ENCODE measurements at regions not wholly inside any gene's neighbourhood (a gene's known extent, or its start where the extent isn't known, plus 50 kb on each side); places are given as distances from the start of the nearest gene placed in this dataset.

- Mint-ChIP-seq H3K4me1 (no peaks in the 10 kb centered on the region), H3K27ac (no peak overlapping the region), H3K36me3 (no peaks in the 10 kb centered on the region), H3K4me3 (no peak overlapping the region), H3K9me3 (no peaks in the 10 kb centered on the region), H3K27me3 (peaks cover 14 to 15% of the 10 kb centered on the region in 2 donors)
- DNase-seq (no peak), ATAC-seq (replicated peaks) (no peak)
Observed at GRCh38 chr2:18445433-18446320, 114.8 kb downstream of the RDH14 start.

DNA sequence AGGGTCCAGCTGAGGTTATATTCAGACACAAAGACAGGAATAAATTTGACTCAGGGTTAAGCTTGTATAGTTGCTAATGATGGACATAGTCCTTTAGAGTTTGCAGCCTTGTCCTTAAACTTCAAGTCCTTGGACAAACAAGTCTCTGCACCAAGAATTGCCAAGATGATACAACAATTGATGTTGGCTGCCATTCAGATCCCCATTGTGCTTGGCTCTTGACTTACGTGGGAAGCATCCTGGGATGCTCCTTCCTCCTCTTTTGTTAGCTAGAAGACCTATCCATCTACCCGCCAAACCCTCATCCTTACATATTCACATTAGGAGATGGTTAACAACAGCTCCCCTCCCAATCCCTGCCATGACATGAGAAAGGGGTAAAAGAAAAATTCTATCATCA is 115.6 kb downstream of the RDH14 start:
- Mint-ChIP-seq H3K27me3 (peaks cover 14 to 15% of the 10 kb centered on the region in 2 donors), H3K4me3 (no peak overlapping the region), H3K9me3 (no peaks in the 10 kb centered on the region), H3K27ac (no peak overlapping the region), H3K4me1 (no peaks in the 10 kb centered on the region), H3K36me3 (no peaks in the 10 kb centered on the region)
- DNase-seq (no peak), ATAC-seq (replicated peaks) (no peak)

DNA sequence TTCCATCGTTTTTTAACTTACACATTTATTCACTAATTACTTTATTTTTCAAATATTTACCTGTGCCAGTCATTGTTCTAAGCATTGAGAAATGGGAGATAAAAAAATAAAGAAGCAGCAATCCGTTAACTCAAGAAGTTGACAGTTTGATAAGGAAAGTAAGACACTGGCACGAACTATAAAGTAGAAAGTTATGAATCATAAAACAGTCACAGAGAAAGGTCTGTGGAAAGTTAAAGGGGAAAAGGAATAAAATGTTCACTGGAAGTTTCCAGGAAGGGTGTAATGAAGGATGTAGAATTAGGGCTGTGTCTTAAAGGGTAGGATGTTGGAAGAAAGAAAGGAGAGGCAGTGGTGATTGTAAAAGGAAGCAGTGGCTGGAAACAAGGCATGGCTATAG is 118.9 kb downstream of the RDH14 start:
- Mint-ChIP-seq H3K4me1 (no peaks in the 10 kb centered on the region), H3K4me3 (no peak overlapping the region), H3K27ac (no peak overlapping the region), H3K36me3 (no peaks in the 10 kb centered on the region), H3K27me3 (peaks cover 13 to 21% of the 10 kb centered on the region in 2 donors), H3K9me3 (no peaks in the 10 kb centered on the region)
- no peak for ATAC-seq (replicated peaks)
- DNase-seq: no peak

GRCh38 chr2:18440777-18441176 is 119.7 kb downstream of the RDH14 start:
- Mint-ChIP-seq H3K9me3 (no peaks in the 10 kb centered on the region), H3K36me3 (no peaks in the 10 kb centered on the region), H3K27me3 (peaks cover 17 to 21% of the 10 kb centered on the region in 2 donors), H3K27ac (no peak overlapping the region), H3K4me1 (no peaks in the 10 kb centered on the region), H3K4me3 (no peak overlapping the region)
- DNase-seq: no peak
- ATAC-seq (replicated peaks): no peak

DNA sequence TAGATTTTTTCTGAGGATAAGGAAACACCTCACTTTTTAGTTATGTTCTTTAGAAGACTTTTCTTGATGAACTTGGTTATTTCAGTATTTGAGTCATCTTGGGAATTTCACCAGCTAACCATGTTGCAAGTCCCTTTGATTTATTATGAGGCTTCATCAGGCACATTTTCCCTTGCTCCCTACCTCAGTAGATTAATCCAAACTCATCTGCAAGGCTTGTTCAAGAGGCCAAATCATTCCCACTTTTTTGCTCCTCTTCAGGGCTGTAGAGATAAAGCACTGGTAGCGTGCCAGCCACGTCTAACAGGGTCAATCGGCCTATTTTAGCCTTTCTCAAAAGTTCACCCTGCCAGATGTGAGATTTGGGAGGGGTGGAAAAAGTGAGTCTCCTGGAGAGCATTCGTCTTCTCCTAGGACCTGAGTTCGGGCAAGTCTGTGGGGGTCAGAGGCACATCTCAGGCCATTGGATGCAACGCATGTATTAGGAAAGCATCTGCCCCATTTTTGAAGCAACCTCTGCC is 120.3 kb downstream of the RDH14 start:
- H3K4me3 Mint-ChIP-seq: no peak overlapping the region
- H3K36me3 Mint-ChIP-seq: no peaks in the 10 kb centered on the region
- no peaks in the 10 kb centered on the region for H3K4me1 Mint-ChIP-seq
- H3K27me3 Mint-ChIP-seq: peaks cover 17 to 21% of the 10 kb centered on the region in 2 donors
- no peak overlapping the region for H3K27ac Mint-ChIP-seq
- H3K9me3 Mint-ChIP-seq: no peaks in the 10 kb centered on the region
- ATAC-seq (replicated peaks): no peak
- DNase-seq: no peak

- no peaks in the 10 kb centered on the region for H3K9me3 Mint-ChIP-seq
- peaks cover 17 to 21% of the 10 kb centered on the region in 2 donors for H3K27me3 Mint-ChIP-seq
- no peaks in the 10 kb centered on the region for H3K4me1 Mint-ChIP-seq
Observed at GRCh38 chr2:18439716-18440115, 120.7 kb downstream of the RDH14 start.

DNA sequence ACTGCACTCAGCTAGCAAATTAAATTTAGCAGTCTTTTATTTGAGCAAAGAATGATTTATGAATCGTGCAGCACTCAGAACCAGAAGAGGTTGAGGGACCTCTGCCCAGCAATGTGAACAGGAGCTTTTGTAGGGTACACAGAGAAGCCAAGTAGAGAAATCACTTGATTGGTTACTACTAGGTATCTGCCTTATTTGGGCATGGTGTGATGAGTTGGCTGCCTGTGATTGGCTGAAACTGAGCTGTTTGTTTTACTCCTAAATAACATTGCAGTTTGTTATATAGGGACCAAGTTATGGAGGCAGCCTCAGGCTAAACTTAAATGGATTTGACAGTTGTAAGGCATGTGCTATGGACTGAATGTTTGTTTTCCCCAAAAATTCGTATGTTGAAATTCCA is 122.5 kb downstream of the RDH14 start:
- Mint-ChIP-seq H3K36me3 (no peaks in the 10 kb centered on the region), H3K27me3 (peaks cover 17 to 21% of the 10 kb centered on the region in 2 donors), H3K4me1 (no peaks in the 10 kb centered on the region), H3K27ac (no peak overlapping the region), H3K4me3 (no peak overlapping the region), H3K9me3 (no peaks in the 10 kb centered on the region)
- ATAC-seq (replicated peaks) (no peak), DNase-seq (no peak)

More at GRCh38 chr2:18439716-18440115, 120.7 kb downstream of the RDH14 start:
- Mint-ChIP-seq H3K4me3 (no peak overlapping the region), H3K36me3 (no peaks in the 10 kb centered on the region), H3K27ac (no peak overlapping the region)
- no peak for ATAC-seq (replicated peaks)
- DNase-seq: no peak

- Mint-ChIP-seq H3K9me3 (no peaks in the 10 kb centered on the region), H3K27ac (no peak overlapping the region), H3K4me3 (no peak overlapping the region), H3K4me1 (no peaks in the 10 kb centered on the region), H3K27me3 (peaks cover 6 to 11% of the 10 kb centered on the region in 2 donors), H3K36me3 (no peaks in the 10 kb centered on the region)
- DNase-seq (no peak), ATAC-seq (replicated peaks) (no peak)
Observed at GRCh38 chr2:18436503-18437005, 123.9 kb downstream of the RDH14 start.

DNA sequence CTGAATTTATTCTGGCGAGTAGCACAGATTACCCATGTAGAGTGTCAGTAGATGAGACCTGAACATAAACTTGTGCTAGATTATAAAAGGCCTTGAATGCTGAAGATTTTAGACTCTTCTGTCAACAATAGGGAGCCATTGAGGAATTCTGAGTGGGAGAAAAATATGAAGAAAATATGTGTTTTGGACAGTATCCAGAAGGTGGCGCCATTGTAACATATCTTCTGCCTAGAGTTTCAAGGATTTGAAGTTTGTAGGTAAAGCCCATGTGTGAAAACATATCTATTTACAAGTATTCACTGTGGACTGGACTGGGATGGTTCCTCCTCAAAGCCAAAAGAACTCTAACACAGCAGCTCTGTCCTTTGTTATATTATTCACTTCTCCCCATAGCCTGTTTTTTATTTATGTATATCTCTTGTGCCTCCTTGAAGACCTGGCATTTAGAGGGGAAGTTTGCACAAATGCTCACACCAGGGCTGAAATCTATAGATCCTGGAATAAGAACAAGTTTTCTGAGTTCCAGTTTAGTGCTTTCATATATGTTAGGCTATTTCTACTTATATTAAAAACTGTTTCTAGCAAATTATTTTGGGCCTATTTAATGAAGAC is 124.9 kb downstream of the RDH14 start:
- no peak overlapping the region for H3K4me3 Mint-ChIP-seq
- H3K4me1 Mint-ChIP-seq: no peaks in the 10 kb centered on the region
- no peaks in the 10 kb centered on the region for H3K36me3 Mint-ChIP-seq
- no peak overlapping the region for H3K27ac Mint-ChIP-seq
- ATAC-seq (replicated peaks) (no peak), DNase-seq (no peak)
- no peaks in the 10 kb centered on the region for H3K9me3 Mint-ChIP-seq
- H3K27me3 Mint-ChIP-seq: peaks cover 6% of the 10 kb centered on the region in 2 donors

DNA sequence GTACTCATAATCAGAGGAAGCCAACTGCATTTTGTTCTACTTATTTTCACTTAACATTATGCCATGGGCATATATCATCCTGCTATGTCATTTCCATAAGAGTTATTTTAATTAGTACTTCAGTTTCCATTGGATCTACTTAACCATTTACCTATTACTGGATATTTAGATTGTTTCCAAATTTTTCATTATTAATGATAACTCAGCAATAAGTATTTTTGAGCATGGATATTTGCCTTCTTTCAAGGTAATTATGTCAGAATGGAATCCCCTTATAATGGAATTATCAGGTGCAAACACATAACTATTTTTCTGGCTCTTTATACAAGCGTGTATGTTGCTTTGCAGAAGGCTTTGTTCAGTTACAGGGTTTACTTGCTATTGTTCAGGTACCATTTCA is 126.6 kb downstream of the RDH14 start:
- Mint-ChIP-seq H3K36me3 (no peaks in the 10 kb centered on the region), H3K9me3 (no peaks in the 10 kb centered on the region), H3K27ac (no peak overlapping the region), H3K27me3 (peaks cover 2 to 6% of the 10 kb centered on the region in 2 donors), H3K4me3 (no peak overlapping the region), H3K4me1 (no peaks in the 10 kb centered on the region)
- DNase-seq: no peak
- ATAC-seq (replicated peaks): no peak

- Mint-ChIP-seq H3K4me1 (no peaks in the 10 kb centered on the region), H3K27me3 (peaks cover 0 to 6% of the 10 kb centered on the region in 2 donors), H3K4me3 (no peak overlapping the region), H3K36me3 (no peaks in the 10 kb centered on the region), H3K9me3 (no peaks in the 10 kb centered on the region), H3K27ac (no peak overlapping the region)
- ATAC-seq (replicated peaks): no peak
- DNase-seq: no peak
Observed at GRCh38 chr2:18432999-18433398, 127.5 kb downstream of the RDH14 start.

- ATAC-seq (replicated peaks) (no peak), DNase-seq (no peak)
- Mint-ChIP-seq H3K9me3 (no peaks in the 10 kb centered on the region), H3K4me1 (no peaks in the 10 kb centered on the region), H3K27ac (no peak overlapping the region), H3K36me3 (no peaks in the 10 kb centered on the region), H3K27me3 (no peaks in the 10 kb centered on the region), H3K4me3 (no peak overlapping the region)
Observed at GRCh38 chr2:18430996-18431748, 129.3 kb downstream of the RDH14 start.

- Mint-ChIP-seq H3K27me3 (no peaks in the 10 kb centered on the region), H3K36me3 (no peaks in the 10 kb centered on the region), H3K4me1 (no peaks in the 10 kb centered on the region), H3K27ac (no peak overlapping the region), H3K4me3 (no peak overlapping the region), H3K9me3 (no peaks in the 10 kb centered on the region)
- no peak for DNase-seq
- ATAC-seq (replicated peaks): no peak
Observed at GRCh38 chr2:18428516-18428915, 131.9 kb downstream of the RDH14 start.

GRCh38 chr2:18427762-18428161 is 132.7 kb downstream of the RDH14 start:
- no peak overlapping the region for H3K4me3 Mint-ChIP-seq
- H3K36me3 Mint-ChIP-seq: no peaks in the 10 kb centered on the region
- H3K27me3 Mint-ChIP-seq: peaks cover 0 to 3% of the 10 kb centered on the region in 2 donors
- no peaks in the 10 kb centered on the region for H3K9me3 Mint-ChIP-seq
- no peaks in the 10 kb centered on the region for H3K4me1 Mint-ChIP-seq
- no peak overlapping the region for H3K27ac Mint-ChIP-seq
- no peak for ATAC-seq (replicated peaks)
- no peak for DNase-seq
